ENCODE measurements at regions not wholly inside any gene's neighbourhood (a gene's known extent, or its start where the extent isn't known, plus 50 kb on each side); places are given as distances from the start of the nearest gene placed in this dataset.

GRCh38 chr2:147614471-147614870 lies 230.4 kb upstream of the ACVR2A start:
- TF ChIP-seq, protein P1, sequence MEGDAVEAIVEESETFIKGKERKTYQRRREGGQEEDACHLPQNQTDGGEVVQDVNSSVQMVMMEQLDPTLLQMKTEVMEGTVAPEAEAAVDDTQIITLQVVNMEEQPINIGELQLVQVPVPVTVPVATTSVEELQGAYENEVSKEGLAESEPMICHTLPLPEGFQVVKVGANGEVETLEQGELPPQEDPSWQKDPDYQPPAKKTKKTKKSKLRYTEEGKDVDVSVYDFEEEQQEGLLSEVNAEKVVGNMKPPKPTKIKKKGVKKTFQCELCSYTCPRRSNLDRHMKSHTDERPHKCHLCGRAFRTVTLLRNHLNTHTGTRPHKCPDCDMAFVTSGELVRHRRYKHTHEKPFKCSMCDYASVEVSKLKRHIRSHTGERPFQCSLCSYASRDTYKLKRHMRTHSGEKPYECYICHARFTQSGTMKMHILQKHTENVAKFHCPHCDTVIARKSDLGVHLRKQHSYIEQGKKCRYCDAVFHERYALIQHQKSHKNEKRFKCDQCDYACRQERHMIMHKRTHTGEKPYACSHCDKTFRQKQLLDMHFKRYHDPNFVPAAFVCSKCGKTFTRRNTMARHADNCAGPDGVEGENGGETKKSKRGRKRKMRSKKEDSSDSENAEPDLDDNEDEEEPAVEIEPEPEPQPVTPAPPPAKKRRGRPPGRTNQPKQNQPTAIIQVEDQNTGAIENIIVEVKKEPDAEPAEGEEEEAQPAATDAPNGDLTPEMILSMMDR (IDR thresholded peaks at IDR 0.05): no peak
- no peak for TF ChIP-seq POLR2A (IDR thresholded peaks at IDR 0.05)

All from testis (tissue), 2 donors.